ENCODE measurements at regions not wholly inside any gene's neighbourhood (a gene's known extent, or its start where the extent isn't known, plus 50 kb on each side); places are given as distances from the start of the nearest gene placed in this dataset.

GRCh38 chr9:73459817-73460216 lies 308.2 kb downstream of the ANXA1 start:
- Histone ChIP-seq H3K27ac (ENCODE audit: low read depth) (no peak overlapping the region), H3K4me3 (no peak overlapping the region), H3K4me1 (ENCODE audit: insufficient read depth) (no peaks in the 10 kb centered on the region), H2AFZ (no peak overlapping the region), H3K9me2 (ENCODE audit: insufficient read depth) (no peaks in the 10 kb centered on the region), H3K4me2 (no peak overlapping the region), H3K79me2 (replicated peaks; ENCODE audit: insufficient read depth) (no peaks in the 10 kb centered on the region), H3F3A (replicated peaks; ENCODE audit: low read depth) (no peaks in the 10 kb centered on the region), H4K20me1 (replicated peaks; ENCODE audit: insufficient read depth) (no peaks in the 10 kb centered on the region), H3K27me3 (ENCODE audit: insufficient read depth) (no peaks in the 10 kb centered on the region), H3K36me3 (ENCODE audit: insufficient read depth) (no peaks in the 10 kb centered on the region)
- Mint-ChIP-seq H3K36me3 (ENCODE audit: low read depth) (no peaks in the 10 kb centered on the region), H3K27ac (peak overlapping the region; percentile 31; the same call in 1 of the 2 replicates), H3K4me1 (peaks cover 6% of the 10 kb centered on the region; the same call in 2 of the 3 replicates), H3K27me3 (ENCODE audit: insufficient read depth, low read depth, poor library complexity) (peaks cover 1% of the 10 kb centered on the region), H3K9me3 (no peaks in the 10 kb centered on the region), H3K4me3 (no peak overlapping the region)
- TF ChIP-seq ZNF462 (CRISPR knock-in tag; IDR thresholded peaks at IDR 0.05) = no peak
- no peak for TF ChIP-seq CTCF (conservative IDR thresholded peaks at IDR 0.05; ENCODE audit: low read depth in 2 of 2)
- TF ChIP-seq CREB1 (CRISPR knock-in tag; IDR thresholded peaks at IDR 0.05; ENCODE audit: low read depth) = no peak
- no peak for TF ChIP-seq JUNB (IDR thresholded peaks at IDR 0.05; ENCODE audit: unreplicated experiment)
- TF ChIP-seq, protein P1, sequence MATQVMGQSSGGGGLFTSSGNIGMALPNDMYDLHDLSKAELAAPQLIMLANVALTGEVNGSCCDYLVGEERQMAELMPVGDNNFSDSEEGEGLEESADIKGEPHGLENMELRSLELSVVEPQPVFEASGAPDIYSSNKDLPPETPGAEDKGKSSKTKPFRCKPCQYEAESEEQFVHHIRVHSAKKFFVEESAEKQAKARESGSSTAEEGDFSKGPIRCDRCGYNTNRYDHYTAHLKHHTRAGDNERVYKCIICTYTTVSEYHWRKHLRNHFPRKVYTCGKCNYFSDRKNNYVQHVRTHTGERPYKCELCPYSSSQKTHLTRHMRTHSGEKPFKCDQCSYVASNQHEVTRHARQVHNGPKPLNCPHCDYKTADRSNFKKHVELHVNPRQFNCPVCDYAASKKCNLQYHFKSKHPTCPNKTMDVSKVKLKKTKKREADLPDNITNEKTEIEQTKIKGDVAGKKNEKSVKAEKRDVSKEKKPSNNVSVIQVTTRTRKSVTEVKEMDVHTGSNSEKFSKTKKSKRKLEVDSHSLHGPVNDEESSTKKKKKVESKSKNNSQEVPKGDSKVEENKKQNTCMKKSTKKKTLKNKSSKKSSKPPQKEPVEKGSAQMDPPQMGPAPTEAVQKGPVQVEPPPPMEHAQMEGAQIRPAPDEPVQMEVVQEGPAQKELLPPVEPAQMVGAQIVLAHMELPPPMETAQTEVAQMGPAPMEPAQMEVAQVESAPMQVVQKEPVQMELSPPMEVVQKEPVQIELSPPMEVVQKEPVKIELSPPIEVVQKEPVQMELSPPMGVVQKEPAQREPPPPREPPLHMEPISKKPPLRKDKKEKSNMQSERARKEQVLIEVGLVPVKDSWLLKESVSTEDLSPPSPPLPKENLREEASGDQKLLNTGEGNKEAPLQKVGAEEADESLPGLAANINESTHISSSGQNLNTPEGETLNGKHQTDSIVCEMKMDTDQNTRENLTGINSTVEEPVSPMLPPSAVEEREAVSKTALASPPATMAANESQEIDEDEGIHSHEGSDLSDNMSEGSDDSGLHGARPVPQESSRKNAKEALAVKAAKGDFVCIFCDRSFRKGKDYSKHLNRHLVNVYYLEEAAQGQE (IDR thresholded peaks at IDR 0.05; ENCODE audit: unreplicated experiment) = no peak
- TF ChIP-seq, protein P2, sequence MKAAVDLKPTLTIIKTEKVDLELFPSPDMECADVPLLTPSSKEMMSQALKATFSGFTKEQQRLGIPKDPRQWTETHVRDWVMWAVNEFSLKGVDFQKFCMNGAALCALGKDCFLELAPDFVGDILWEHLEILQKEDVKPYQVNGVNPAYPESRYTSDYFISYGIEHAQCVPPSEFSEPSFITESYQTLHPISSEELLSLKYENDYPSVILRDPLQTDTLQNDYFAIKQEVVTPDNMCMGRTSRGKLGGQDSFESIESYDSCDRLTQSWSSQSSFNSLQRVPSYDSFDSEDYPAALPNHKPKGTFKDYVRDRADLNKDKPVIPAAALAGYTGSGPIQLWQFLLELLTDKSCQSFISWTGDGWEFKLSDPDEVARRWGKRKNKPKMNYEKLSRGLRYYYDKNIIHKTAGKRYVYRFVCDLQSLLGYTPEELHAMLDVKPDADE (IDR thresholded peaks at IDR 0.05) = no peak
- TF ChIP-seq ZNF114 (CRISPR knock-in tag; IDR thresholded peaks at IDR 0.05) = no peak
- TF ChIP-seq ZNF331 (CRISPR knock-in tag; IDR thresholded peaks at IDR 0.05; ENCODE audit: low read depth) = no peak
- no peak for TF ChIP-seq STAT1 (IDR thresholded peaks at IDR 0.05; ENCODE audit: unreplicated experiment)
- TF ChIP-seq POLR2AphosphoS5 (IDR thresholded peaks at IDR 0.05; ENCODE audit: low read depth) = no peak
- TF ChIP-seq EZH2phosphoT487 (IDR thresholded peaks at IDR 0.05; ENCODE audit: unreplicated experiment) = no peak
- TF ChIP-seq EZH2 (IDR thresholded peaks at IDR 0.05; ENCODE audit: low read depth, unreplicated experiment) = no peak
- ATAC-seq (no peak), DNase-seq (ENCODE audit: low spot score) (no peak)
